ENCODE measurements at regions not wholly inside any gene's neighbourhood (a gene's known extent, or its start where the extent isn't known, plus 50 kb on each side); places are given as distances from the start of the nearest gene placed in this dataset.

- Histone ChIP-seq H3K4me2 (ENCODE audit: extremely low read depth, insufficient read depth, low read length) (no peak overlapping the region), H3K36me3 (ENCODE audit: control insufficient read depth, insufficient read depth, low read length) (no peaks in the 10 kb centered on the region), H3K4me3 (replicated peaks in 1 of 4; ENCODE audit: control extremely low read depth in 1 of 4, insufficient read depth in 1 of 4, low read depth in 3 of 4, low read length in 4 of 4) (no peak overlapping the region), H2AFZ (ENCODE audit: low read length) (no peak overlapping the region), H3K9ac (ENCODE audit: insufficient read depth, low read length) (no peak overlapping the region), H3K9me3 (ENCODE audit: control insufficient read depth, insufficient read depth, low read depth, low read length) (no peaks in the 10 kb centered on the region), H3K4me1 (ENCODE audit: control insufficient read depth, extremely low read depth, insufficient read depth, low read length) (no peaks in the 10 kb centered on the region), H3K27ac (ENCODE audit: insufficient read depth, low read length) (no peak overlapping the region), H3K27me3 (ENCODE audit: control insufficient read depth, insufficient read depth, low read length) (no peaks in the 10 kb centered on the region), H4K20me1 (ENCODE audit: control insufficient read depth, extremely low read depth, insufficient read depth, low read length) (no peaks in the 10 kb centered on the region), H3K79me2 (ENCODE audit: control insufficient read depth, insufficient read depth, low read length) (no peaks in the 10 kb centered on the region)
- TF ChIP-seq, protein P1, sequence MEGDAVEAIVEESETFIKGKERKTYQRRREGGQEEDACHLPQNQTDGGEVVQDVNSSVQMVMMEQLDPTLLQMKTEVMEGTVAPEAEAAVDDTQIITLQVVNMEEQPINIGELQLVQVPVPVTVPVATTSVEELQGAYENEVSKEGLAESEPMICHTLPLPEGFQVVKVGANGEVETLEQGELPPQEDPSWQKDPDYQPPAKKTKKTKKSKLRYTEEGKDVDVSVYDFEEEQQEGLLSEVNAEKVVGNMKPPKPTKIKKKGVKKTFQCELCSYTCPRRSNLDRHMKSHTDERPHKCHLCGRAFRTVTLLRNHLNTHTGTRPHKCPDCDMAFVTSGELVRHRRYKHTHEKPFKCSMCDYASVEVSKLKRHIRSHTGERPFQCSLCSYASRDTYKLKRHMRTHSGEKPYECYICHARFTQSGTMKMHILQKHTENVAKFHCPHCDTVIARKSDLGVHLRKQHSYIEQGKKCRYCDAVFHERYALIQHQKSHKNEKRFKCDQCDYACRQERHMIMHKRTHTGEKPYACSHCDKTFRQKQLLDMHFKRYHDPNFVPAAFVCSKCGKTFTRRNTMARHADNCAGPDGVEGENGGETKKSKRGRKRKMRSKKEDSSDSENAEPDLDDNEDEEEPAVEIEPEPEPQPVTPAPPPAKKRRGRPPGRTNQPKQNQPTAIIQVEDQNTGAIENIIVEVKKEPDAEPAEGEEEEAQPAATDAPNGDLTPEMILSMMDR (conservative IDR thresholded peaks at IDR 0.05 in 1 of 2, IDR thresholded peaks at IDR 0.05 in 1 of 2; ENCODE audit: low read depth in 1 of 2, low read length in 2 of 2): no peak
- no peak for TF ChIP-seq EZH2 (IDR thresholded peaks at IDR 0.05; ENCODE audit: low read length, missing control alignments)
- no peak for DNase-seq (ENCODE audit: low read depth in 2 of 2)
Observed at GRCh38 chr11:114771172-114771571, 92.8 kb downstream of the NXPE2 start.

GRCh38 chr11:114773541-114774338, 95.4 kb downstream of the NXPE2 start:
- Histone ChIP-seq H2AFZ (ENCODE audit: low read length) (no peak overlapping the region), H3K36me3 (ENCODE audit: control insufficient read depth, insufficient read depth, low read length) (no peaks in the 10 kb centered on the region), H3K27me3 (ENCODE audit: control insufficient read depth, insufficient read depth, low read length) (no peaks in the 10 kb centered on the region), H3K4me2 (ENCODE audit: extremely low read depth, insufficient read depth, low read length) (no peak overlapping the region), H3K4me1 (ENCODE audit: control insufficient read depth, extremely low read depth, insufficient read depth, low read length) (no peaks in the 10 kb centered on the region), H3K9me3 (ENCODE audit: control insufficient read depth, insufficient read depth, low read depth, low read length) (no peaks in the 10 kb centered on the region), H4K20me1 (ENCODE audit: control insufficient read depth, extremely low read depth, insufficient read depth, low read length) (no peaks in the 10 kb centered on the region), H3K27ac (ENCODE audit: insufficient read depth, low read length) (no peak overlapping the region), H3K9ac (ENCODE audit: insufficient read depth, low read length) (no peak overlapping the region), H3K4me3 (replicated peaks in 1 of 4; ENCODE audit: control extremely low read depth in 1 of 4, insufficient read depth in 1 of 4, low read depth in 3 of 4, low read length in 4 of 4) (no peak overlapping the region), H3K79me2 (ENCODE audit: control insufficient read depth, insufficient read depth, low read length) (no peaks in the 10 kb centered on the region)
- DNase-seq (ENCODE audit: low read depth in 2 of 2): no peak
- TF ChIP-seq, protein P1 (conservative IDR thresholded peaks at IDR 0.05 in 1 of 2, IDR thresholded peaks at IDR 0.05 in 1 of 2; ENCODE audit: low read depth in 1 of 2, low read length in 2 of 2): no peak
- no peak for TF ChIP-seq EZH2 (IDR thresholded peaks at IDR 0.05; ENCODE audit: low read length, missing control alignments)

DNA sequence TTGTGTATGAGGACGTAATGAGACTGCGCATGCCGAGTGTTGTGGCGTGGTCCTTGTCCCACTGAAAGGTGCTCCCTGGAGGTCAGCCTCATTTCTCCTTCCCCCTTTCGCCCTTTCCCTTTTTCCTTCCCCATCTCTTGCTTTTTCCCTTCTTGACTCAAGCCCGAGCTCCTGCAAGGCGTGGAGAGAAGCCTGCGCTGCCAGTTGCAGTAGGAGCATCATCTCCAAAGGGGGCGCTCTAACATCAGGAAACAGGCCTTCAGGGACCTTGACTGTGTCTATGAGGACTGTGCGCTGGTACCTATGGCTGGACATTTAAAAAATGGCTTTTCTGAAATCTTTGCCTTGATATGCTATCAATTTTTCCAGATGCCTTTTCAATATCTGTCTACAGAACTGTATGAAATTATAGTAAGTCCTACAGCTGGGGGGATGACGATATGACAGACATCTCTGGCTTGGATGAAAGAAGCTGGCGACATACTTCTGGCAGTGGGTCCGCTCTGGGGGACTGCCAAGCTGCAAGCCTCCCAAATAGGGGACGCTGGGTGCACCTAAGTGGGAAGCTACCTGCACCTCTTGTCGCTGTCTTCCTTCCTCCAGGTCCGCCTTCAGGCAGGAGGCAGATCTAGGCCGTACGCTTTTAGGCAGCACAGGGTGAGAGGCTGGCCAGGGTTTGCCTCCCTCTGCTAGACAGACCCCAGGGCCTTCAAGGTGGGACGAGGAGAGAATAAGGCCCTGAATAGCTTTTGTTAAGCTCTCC, 96.5 kb downstream of the NXPE2 start:
- H3K4me1 ChIP-seq (ENCODE audit: control insufficient read depth, extremely low read depth, insufficient read depth, low read length): no peaks in the 10 kb centered on the region
- H3K4me3 ChIP-seq (replicated peaks in 1 of 4; ENCODE audit: control extremely low read depth in 1 of 4, insufficient read depth in 1 of 4, low read depth in 3 of 4, low read length in 4 of 4): no peak overlapping the region
- no peaks in the 10 kb centered on the region for H3K79me2 ChIP-seq (ENCODE audit: control insufficient read depth, insufficient read depth, low read length)
- H2AFZ ChIP-seq (ENCODE audit: low read length): no peak overlapping the region
- no peak overlapping the region for H3K27ac ChIP-seq (ENCODE audit: insufficient read depth, low read length)
- TF ChIP-seq EZH2 (IDR thresholded peaks at IDR 0.05; ENCODE audit: low read length, missing control alignments): no peak
- TF ChIP-seq, protein P1 (conservative IDR thresholded peaks at IDR 0.05 in 1 of 2, IDR thresholded peaks at IDR 0.05 in 1 of 2; ENCODE audit: low read depth in 1 of 2, low read length in 2 of 2): peak; percentile 49 to 61
- H3K9ac ChIP-seq (ENCODE audit: insufficient read depth, low read length): no peak overlapping the region
- no peak overlapping the region for H3K4me2 ChIP-seq (ENCODE audit: extremely low read depth, insufficient read depth, low read length)
- no peaks in the 10 kb centered on the region for H3K9me3 ChIP-seq (ENCODE audit: control insufficient read depth, insufficient read depth, low read depth, low read length)
- no peaks in the 10 kb centered on the region for H4K20me1 ChIP-seq (ENCODE audit: control insufficient read depth, extremely low read depth, insufficient read depth, low read length)
- peak; percentile 38 to 49 for DNase-seq (ENCODE audit: low read depth in 2 of 2)
- H3K27me3 ChIP-seq (ENCODE audit: control insufficient read depth, insufficient read depth, low read length): no peaks in the 10 kb centered on the region
- H3K36me3 ChIP-seq (ENCODE audit: control insufficient read depth, insufficient read depth, low read length): no peaks in the 10 kb centered on the region
